GM12872 (cell line): ENCODE measurements at regions not wholly inside any gene's neighbourhood (a gene's known extent, or its start where the extent isn't known, plus 50 kb on each side); places are given as distances from the start of the nearest gene placed in this dataset.

Source experiments
- CTCF ChIP-seq: IDR thresholded peaks from 3 replicates; pipeline ENCODE4 v1.5.1; 2011; ENCODE audit warnings: low read depth, mild to moderate bottlenecking, low read length, moderate library complexity; ENCODE audit not compliant: insufficient read depth

DNA sequence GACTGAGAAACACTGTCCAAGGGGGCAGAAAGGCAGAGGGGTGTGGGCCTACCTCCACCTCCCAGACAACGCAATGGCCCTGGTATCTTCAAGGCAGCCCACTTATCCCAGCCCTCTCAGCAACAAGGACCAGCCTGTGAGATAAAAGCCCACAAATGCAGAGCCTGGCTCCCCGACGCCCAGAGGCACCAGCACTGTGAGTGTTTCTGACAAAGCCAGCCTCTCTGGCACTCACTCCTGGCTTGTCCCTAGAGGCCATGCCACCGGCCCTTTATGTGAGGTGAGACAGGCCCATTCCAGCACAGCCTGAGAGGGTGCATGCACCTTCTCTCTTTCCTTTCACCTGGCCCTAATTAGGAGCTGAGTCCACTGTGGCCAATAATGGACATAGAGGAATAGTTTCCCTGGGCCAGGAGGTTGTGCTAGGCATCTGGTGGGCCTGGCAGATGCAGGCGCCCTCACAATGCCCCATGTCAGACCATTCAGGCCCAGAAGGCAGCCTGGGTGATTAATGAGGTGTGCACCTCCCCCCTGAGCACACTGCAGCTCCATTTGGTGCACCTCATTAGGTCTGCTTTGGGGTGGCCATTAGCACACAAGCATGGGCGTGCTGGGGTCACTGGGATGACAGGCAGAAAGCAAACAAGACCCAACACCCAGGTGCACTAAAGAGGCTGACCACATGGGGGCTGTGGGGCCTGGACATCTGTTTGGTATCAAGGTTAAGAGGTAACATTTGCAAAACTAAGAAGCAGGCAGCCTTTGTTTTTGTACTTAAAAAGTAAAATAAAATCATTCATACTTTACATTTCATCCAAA is 176.0 kb downstream of the MED10 start:
- TF ChIP-seq CTCF = peak; percentile 42; the same call in 2 of the 3 replicates

DNA sequence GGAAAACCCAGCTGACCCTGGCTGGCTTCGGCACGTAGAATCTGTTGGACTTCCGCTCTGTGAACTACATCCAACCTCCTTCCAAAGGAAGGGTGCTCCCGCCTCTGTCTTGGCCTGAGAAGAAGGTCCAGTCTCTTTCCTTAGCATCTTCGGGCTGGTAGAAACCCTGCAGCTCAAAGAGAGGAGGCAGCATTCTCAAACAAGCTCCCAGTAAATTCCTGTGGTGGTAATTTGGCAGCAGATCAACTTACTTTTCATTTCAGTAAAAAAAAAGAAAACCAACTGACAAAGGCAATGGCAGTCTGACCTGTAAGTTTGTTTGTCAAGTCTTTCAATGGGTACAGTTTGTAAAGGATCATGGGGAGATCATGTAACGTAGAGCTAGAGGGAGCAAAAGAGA is 176.7 kb downstream of the MED10 start:
- no peak for TF ChIP-seq CTCF

GRCh38 chr5:6198531-6198930 is 179.8 kb downstream of the MED10 start:
- no peak for TF ChIP-seq CTCF

DNA sequence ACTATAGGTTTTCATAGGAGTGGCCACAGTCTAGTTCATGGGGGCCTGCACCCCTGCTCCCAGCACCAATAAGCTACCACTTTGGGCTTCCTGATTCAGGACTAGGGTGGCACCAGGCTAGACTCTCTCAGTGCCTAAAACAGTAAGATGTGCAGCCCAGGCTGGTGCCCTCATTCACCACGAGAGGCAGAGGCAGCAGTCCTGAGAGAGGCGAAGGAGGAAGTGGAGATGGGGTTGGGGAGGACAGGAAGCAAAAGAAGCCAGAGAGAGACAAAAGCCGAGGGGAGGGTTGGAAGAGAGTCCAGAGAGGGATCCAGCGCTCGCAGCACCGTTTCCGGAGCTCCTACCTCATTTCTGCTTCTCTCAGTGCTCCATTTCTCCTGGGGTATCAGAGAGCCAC is 180.9 kb downstream of the MED10 start:
- no peak for TF ChIP-seq CTCF

DNA sequence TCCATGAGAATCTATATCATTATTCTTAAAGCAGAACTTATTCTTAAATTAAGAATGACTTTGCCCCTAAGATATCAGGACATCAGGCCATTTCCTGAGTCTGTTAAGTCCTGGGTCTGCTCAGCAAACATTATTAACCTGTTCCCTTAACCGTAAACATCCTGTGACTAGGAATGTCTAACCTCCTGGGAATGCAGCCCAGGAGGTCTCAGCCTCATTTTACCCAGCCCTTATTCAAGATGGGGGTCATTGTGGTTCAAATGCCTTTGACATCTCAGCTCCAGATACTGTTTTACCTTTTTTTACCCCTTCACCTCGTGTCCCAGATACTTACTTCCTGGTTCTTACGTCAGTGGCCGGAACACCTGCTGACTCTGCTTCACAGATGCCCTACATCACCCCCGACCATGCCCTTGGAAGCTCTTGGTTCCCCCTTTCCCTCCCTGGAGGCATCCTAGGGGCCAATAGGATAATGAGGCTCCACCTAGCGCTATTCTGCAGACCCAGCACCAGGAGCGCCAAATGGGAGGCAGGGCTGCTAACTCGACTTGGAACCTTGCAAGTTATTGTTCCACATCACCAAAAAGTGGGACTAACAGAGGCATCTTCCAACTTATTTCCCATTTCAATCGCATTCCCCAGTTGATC is 182.5 kb downstream of the MED10 start:
- TF ChIP-seq CTCF = no peak

GRCh38 chr5:6194906-6195612 is 183.3 kb downstream of the MED10 start:
- TF ChIP-seq CTCF = no peak

GRCh38 chr5:6194261-6194875 is 184.0 kb downstream of the MED10 start:
- TF ChIP-seq CTCF = no peak
